MV-4-11 (cell line): ENCODE measurements at regions not wholly inside any gene's neighbourhood (a gene's known extent, or its start where the extent isn't known, plus 50 kb on each side); places are given as distances from the start of the nearest gene placed in this dataset.

Source experiments
- DNase-seq: peaks from one replicate; lab custom pipeline; 2025; lab: John Stamatoyannopoulos, UW

DNA sequence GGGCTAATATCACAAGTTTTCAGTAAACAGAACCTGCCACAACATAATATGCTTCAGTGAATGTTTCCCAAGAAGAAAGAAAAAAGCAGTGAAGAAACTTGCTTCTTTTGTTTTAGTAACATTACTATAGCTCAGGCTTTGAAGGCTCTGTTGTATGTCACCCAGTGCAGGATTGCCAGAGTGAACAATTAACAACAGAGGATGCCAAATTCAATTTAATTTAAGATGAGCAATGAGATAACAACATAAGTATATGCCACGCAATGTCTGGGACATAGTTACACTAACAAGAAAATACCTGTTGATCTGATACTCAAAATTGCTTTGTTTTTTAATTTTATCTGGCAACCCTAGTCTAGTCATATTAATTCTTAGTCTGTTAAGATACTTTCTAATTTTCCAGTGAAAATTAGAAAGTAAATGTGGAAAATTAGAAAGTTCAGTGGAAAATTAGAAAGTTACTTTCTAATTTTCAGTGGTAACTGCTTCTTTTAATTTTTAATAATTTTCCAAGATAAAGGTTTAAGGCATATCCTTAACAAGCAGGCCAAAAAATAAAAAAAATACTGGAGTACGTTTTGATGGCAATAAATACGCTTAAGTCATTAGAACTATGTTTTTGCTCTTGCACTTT, 336.3 kb downstream of the SLITRK6 start:
- no peak for DNase-seq

GRCh38 chr13:85461621-85462020, 337.6 kb downstream of the SLITRK6 start:
- no peak for DNase-seq

DNA sequence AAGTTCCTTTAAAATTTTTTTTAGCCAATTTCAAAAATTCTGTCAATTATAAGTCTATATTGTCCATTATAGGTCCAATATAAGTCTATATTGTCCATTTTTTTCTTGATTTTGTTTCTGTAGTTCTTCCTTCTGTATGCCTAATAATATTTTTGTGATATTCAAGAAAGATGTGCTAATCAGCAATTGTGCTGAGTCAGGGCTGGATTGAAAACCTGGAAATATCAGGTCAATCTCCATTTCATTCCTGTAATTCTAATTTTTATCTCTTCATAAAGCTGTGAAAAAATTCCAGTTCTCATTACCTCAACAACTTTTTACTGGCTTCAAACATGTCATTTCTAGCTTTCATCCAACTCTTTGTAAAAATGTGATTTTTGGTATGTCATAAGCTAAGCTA, 353.7 kb downstream of the SLITRK6 start:
- DNase-seq: no peak

DNA sequence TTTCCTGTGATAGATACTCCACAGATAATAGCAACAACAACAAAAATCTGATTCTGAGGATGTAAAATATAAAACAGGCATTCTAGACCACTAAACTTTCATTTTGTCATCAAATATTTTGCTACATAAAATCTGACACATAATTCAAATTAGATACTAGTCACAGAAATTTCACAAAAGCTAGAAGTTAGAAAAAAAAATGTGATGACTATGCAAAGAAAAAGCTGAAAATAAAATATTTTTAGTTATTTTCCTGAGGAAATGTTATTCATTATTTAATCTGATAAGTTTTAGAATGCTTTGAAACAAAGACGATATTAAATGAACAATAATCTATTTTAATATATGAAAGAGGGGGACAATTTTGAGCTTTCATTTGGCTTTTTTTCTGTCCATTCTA, 357.2 kb downstream of the SLITRK6 start:
- DNase-seq: no peak

- no peak for DNase-seq
Observed at GRCh38 chr13:85441364-85441763, 357.9 kb downstream of the SLITRK6 start.

GRCh38 chr13:85436029-85436428, 363.2 kb downstream of the SLITRK6 start:
- no peak for DNase-seq

- no peak for DNase-seq
Observed at GRCh38 chr13:85434927-85435326, 364.3 kb downstream of the SLITRK6 start.

GRCh38 chr13:85432881-85433280, 366.3 kb downstream of the SLITRK6 start:
- DNase-seq: no peak

DNA sequence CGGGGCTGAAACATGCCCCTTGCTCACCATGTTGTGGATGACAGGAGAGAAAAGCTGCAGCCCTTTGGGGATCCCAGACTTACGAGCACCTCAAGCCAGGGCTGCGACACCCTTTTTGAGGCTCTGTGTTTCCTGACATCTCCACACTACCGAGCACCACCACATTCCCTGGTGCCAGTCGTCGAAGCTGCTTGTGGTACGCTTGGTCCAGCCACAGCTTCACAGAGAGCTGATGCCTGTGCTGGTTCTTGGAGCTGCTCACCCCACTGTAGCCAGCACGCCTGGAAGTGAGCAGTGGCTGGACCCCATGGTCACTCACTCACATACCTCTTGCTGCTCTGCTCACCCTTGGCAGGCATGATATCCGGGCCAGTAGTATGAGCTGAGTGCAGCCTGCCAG, 367.5 kb downstream of the SLITRK6 start:
- DNase-seq: no peak

- no peak for DNase-seq
Observed at GRCh38 chr13:85430216-85430794, 368.9 kb downstream of the SLITRK6 start.

DNA sequence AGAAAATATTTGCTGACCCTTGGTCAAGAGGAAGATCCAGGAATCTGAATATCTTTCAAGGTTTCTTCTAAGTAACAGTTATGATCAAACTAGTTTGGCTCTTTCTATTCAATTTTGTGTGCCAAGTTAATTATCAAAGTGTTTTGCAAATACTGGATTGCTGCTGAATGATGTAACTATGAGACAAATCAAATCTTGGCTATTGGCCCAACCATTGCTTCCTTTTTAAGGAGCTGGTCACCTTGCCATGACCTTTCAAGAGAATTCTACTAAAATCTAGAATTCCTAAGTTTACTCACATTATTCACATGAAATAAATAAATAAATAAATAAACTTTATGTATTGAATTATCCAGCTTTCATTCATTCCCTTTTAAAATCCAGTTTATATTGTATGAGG, 371.8 kb downstream of the SLITRK6 start:
- DNase-seq: no peak

DNA sequence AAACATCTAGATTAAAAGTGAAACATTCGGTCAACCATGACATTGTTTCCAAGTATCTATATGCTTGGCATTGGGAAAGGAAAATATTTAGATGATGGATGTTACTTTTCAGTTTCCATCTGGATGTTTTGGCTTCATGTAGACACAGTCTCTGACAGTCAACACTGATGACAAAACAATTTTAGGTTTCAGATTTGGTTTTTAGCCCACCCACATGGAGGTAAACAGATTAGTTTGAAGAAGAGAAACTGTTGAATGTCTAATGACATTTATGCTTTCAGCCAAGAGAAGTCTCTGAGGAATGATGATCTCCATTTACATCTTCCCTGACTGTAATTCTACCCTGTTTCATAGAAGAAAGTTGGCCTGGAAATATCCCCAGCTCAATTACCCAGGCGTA, 379.1 kb downstream of the SLITRK6 start:
- no peak for DNase-seq

DNA sequence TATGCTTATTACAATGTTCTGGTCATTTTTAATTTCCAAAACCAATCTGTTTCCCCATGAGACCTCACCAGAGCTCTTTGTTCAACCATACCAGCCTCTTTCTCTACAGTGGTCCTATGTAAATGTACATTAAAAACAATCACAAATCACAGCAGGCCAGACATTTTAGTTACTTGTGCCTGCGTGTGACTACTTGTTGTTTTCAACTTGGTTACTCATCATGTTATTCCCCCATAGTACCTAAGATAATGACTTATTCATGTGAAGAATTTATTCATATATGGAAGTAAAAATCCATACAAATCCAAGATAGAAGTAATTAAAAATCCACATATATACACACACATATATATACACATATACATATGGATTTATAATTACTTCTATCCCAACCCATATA, 379.6 kb downstream of the SLITRK6 start:
- DNase-seq: no peak

DNA sequence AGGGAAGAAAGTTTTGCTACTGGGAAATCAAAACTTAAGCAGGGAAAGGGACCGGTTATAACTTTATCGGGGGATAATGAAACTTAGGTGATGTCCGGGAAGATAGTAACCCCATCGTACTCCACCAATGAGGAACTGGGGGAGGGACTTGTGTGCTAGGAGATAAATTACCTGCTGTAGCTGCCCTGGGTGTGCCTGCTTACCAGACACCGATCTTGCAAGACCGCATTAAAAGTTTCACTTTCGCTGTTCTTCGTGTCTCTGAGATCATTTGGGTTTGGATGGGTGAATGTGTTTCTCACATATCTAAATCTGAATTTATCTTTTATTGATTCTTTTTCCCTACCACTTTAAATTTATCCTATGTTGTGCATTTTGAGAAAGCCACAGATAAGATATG, 381.4 kb downstream of the SLITRK6 start:
- no peak for DNase-seq

DNA sequence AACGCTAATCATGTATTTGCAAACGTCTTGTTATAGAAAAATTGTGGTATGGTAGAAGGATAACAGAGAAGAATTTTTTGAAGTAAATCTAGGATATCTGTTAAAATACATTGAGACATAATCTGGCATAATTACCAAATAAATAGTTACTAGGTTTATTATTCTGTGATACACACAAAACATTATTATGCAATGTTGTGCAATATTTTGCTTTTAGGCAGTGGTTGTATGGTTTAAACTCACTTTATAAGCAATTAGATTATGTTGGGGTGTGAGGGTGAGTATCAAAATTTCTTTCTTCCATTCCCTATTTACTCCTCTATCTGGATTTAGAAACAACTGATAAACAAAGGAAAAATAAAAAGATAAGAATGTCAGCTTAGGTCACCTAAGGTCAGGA, 385.6 kb downstream of the SLITRK6 start:
- no peak for DNase-seq

- no peak for DNase-seq
Observed at GRCh38 chr13:85412448-85412847, 386.8 kb downstream of the SLITRK6 start.

DNA sequence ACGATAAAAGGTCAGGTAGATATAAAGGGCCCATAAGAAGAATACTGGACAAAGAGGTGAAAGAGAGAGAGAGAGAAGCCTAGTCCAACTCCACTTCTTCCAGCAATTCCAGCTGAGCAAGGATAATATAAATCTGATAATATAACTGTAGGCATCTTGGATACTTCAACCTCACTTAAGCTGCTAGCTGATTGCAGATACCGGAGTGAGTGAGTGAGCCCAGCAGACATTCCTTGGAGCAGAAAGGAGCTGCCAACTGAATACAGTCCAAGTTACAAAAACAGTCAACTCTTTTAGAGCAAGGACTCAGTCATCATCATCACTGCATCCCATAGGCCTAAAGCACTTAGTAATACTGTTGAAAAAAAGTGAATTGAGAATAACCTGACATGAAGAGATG, 387.6 kb downstream of the SLITRK6 start:
- no peak for DNase-seq

DNA sequence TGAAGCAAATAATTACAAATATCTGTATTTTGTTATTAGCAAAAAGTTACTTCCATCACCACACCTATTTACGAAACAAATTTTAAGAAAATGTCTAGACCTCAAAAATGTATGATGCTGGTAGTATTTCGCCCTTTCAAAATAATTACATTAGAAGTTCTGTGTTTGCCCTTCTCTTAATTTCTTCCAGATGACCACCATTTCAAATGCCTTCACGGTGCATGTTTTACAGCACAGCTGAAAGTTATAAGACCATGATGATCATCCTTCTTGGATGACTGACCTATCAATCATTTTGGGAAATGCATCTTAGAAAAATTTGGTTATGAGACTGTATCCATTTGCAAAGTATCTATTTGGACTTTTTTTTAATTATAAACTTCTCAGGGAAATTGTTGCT, 390.8 kb downstream of the SLITRK6 start:
- DNase-seq: no peak

GRCh38 chr13:85406269-85406975, 392.8 kb downstream of the SLITRK6 start:
- DNase-seq: no peak

GRCh38 chr13:85405316-85405897, 393.8 kb downstream of the SLITRK6 start:
- no peak for DNase-seq

GRCh38 chr13:85386424-85386823, 412.8 kb downstream of the SLITRK6 start:
- no peak for DNase-seq

GRCh38 chr13:85383291-85383690, 415.9 kb downstream of the SLITRK6 start:
- DNase-seq: no peak

- no peak for DNase-seq
Observed at GRCh38 chr13:85381082-85381481, 418.1 kb downstream of the SLITRK6 start.
